Activated naive CD4-positive, alpha-beta T cell treated with anti-CD3 and anti-CD28 coated beads, Interleukin-2, amount 10 ng/mL, durations not matched to agents 7 days and 5 days (primary cell): ENCODE measurements at regions not wholly inside any gene's neighbourhood (a gene's known extent, or its start where the extent isn't known, plus 50 kb on each side); places are given as distances from the start of the nearest gene placed in this dataset.
"Not testable (repeated sequence)": the region's sequence is repeated elsewhere in the genome, so short reads cannot be mapped to it uniquely, and the experiment has no call there.

Source experiments
- CTCF ChIA-PET: fragments of 350-600 bp; sonication (Branson Sonifier 250); formaldehyde crosslinking; loops from one replicate; lab custom pipeline; 2021; ENCODE audit warnings: antibody characterized with exemption; lab: Charles Lee
- DNase-seq: peaks from one replicate; pipeline ENCODE4 v3.0.0-alpha.2; 2020
- H3K27ac Mint-ChIP-seq: one replicate; pipeline ENCODE4 v1.8.0; 2021; ENCODE audit warnings: mild to moderate bottlenecking, moderate library complexity, mixed read lengths
- H3K27me3 Mint-ChIP-seq: one replicate; pipeline ENCODE4 v1.8.0; 2021; ENCODE audit warnings: mild to moderate bottlenecking, mixed read lengths
- H3K36me3 Mint-ChIP-seq: one replicate; pipeline ENCODE4 v1.8.0; 2021; ENCODE audit warnings: mixed read lengths
- H3K4me1 Mint-ChIP-seq: one replicate; pipeline ENCODE4 v1.8.0; 2021; ENCODE audit warnings: mixed read lengths
- H3K4me3 Mint-ChIP-seq: one replicate; pipeline ENCODE4 v1.8.0; 2021; ENCODE audit warnings: mild to moderate bottlenecking, moderate library complexity, mixed read lengths
- H3K9me3 Mint-ChIP-seq: one replicate; pipeline ENCODE4 v1.8.0; 2021; ENCODE audit warnings: mixed read lengths

DNA sequence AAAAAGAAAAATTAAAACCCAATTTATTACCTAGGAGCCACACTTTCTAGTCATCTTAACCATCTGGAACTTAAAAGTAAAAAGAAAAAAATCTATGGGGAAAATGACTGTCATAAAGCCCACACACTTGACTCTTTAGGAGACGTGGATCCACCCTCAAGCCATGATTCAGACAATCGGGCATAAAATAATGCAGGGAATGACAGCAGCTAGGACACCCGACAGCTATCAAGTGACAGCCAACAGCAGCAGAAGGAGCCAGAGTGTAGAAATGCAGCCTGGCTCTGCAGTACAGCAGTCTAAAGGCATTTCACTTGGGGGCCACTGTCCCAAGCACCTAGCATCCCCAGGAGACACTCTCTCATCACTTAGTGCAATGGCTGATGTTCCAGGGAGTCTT lies 226.9 kb downstream of the CAAP1 start:
- CTCF ChIA-PET = no interaction called here
- Mint-ChIP-seq H3K27me3 (no peaks in the 10 kb centered on the region), H3K27ac (no peak overlapping the region), H3K36me3 (no peaks in the 10 kb centered on the region), H3K9me3 (peaks cover 2% of the 10 kb centered on the region), H3K4me3 (no peak overlapping the region), H3K4me1 (no peaks in the 10 kb centered on the region)
- no peak for DNase-seq

DNA sequence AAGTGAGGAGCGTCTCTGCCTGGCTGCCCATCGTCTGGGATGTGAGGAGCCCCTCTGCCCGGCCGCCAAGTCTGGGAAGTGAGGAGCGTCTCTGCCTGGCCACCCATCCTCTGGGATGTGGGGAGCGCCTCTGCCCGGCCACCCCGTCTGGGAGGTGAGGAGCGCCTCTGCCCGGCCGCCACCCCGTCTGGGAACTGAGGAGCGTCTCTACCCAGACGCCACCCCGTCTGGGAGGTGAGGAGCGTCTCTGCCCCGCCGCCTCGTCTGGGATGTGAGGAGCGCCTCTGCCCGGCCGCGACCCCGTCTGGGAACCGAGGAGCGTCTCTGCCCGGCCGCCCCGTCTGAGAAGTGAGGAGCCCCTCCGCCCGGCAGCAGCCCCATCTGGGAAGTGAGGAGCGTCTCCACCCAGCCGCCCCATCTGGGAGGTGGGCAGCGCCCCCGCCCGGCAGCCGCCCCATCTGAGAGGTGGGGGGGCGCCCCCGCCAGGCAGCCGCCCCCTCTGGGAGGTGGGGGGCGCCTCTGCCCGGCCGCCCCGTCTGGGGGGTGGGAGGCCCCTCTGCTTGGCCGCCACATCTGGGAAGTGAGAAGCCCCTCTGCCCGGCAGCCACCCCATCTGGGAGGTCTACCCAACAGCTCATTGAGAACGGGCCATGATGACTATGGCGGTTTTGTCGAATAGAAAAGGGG lies 228.4 kb downstream of the CAAP1 start:
- H3K4me3 Mint-ChIP-seq, H3K36me3 Mint-ChIP-seq, CTCF ChIA-PET, H3K4me1 Mint-ChIP-seq, DNase-seq, H3K27me3 Mint-ChIP-seq, H3K9me3 Mint-ChIP-seq, H3K27ac Mint-ChIP-seq: not testable (repeated sequence)

DNA sequence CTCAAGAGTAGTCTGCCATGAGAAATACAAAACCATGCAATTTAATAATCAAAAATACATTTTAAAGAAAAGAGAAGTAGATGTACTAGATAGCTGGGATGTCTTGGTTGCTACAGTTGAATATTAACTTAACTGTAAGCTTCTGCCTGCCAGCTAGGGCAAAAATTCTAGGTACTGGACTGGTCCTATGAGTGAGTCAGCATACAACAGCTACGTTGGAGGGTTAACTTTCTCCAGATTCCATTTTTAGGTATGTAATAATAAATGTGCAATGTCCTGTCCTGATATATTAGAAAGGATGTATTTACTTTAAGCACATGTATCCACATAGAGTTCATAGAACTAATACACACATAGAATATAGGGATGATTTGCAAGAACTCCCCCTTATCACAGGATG lies 230.1 kb downstream of the CAAP1 start:
- Mint-ChIP-seq H3K9me3 (peaks cover 2% of the 10 kb centered on the region), H3K27ac (no peak overlapping the region), H3K4me1 (no peaks in the 10 kb centered on the region), H3K4me3 (no peak overlapping the region), H3K27me3 (no peaks in the 10 kb centered on the region), H3K36me3 (no peaks in the 10 kb centered on the region)
- CTCF ChIA-PET = no interaction called here
- no peak for DNase-seq

DNA sequence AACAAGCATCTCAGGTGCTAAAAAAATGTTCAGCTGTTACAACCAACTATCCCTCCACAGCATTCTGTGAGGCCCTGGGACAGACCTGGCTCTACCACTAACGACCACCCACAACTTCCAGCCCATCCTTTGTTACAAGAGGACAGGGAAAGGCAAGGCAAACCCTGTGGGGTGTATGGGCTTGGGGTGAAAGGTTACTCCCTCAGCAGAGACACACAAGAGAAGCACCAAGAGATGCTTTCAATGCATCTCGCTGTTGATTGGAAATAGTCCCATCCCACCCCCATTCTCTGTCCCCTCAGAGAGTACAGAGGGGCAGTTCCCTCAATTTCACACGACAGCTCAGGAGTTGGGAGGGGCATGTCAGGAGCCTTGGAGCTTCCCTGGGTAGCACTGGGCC lies 234.1 kb downstream of the CAAP1 start:
- Mint-ChIP-seq H3K4me3 (no peak overlapping the region), H3K4me1 (no peaks in the 10 kb centered on the region), H3K9me3 (peaks cover 2% of the 10 kb centered on the region), H3K27me3 (no peaks in the 10 kb centered on the region), H3K36me3 (no peaks in the 10 kb centered on the region), H3K27ac (no peak overlapping the region)
- CTCF ChIA-PET = no interaction called here
- no peak for DNase-seq

DNA sequence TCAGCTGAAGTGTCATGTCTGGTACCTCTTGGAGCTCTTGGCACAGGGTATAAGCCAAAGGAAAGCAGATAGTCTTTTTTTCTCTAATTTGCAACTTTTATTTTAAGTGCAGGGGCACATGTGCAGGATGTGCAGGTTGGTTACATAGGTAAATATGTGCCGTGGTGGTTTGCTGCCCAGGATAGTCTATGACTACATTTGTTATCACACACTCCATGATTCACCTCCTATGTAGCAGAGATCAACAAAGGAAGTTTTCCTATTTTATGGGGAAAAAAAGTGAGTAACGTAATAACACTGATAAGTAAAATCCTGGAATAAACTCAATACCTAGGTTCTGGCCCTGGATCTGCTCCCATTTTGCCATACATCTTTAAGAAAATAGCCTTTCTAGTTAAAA lies 234.6 kb downstream of the CAAP1 start:
- Mint-ChIP-seq H3K27ac (no peak overlapping the region), H3K9me3 (peaks cover 2% of the 10 kb centered on the region), H3K36me3 (no peaks in the 10 kb centered on the region), H3K27me3 (no peaks in the 10 kb centered on the region), H3K4me3 (no peak overlapping the region), H3K4me1 (no peaks in the 10 kb centered on the region)
- no peak for DNase-seq
- CTCF ChIA-PET = no interaction called here

DNA sequence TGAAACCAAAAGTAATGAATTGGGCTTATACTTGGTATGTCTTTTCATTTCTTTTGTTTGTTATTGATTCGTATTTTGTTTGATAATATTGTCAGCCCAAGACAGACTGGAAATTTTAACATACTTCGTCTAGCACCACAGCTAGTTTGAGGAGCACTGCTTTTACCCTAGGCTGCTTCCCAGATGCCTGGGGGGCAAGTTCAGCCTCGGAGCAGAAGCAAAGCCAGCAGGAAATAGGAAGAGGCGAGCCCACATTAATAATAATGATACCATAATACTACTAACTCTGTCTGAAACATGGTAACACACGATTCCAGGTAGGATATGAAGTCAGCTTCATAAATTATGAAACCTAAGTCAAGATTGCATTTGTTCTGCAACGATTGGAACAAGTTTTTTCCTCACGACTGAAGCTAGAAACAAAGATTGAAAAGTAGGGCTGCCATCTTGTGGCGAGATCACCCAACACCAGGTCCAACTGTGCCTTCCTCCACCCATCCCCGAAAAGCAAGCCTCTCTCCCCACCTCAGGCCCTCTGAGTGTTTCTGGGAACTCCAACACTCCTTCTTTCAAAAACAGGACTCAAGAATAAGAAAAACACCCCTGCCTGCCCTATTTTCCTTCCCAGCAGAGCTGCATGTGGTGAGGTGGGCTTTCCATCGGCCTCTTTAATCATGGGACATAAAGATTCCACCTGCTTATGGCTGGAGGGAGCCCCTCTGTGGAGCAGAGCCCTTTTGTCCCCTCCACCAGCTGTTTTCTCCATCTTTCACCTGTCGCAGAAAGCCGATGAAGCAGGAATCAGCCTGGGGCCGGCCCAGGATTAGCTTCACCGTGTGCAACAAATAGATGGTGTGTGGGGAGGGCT lies 236.4 kb downstream of the CAAP1 start:
- CTCF ChIA-PET = no interaction called here

DNA sequence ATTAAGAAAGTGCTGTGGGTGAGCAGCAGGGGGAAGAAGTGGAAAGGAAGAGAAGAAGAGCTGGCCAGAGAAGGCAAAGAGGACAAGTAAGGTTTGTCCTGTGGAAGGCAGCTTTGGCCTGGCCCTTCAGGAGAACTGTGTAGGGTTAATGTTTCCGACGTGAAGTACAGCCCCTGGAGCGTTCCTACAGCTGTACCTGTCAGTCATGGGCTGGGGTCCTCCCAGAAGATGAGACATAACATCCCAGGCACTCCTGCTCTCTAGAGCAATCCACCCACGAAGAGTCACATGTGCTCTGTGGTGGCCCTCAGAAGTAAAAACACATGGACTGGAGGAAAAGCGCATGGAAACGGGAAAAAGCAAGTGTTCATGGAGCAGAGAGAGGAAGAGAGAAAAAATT lies 237.4 kb downstream of the CAAP1 start:
- Mint-ChIP-seq H3K4me1 (no peaks in the 10 kb centered on the region), H3K9me3 (no peaks in the 10 kb centered on the region), H3K36me3 (no peaks in the 10 kb centered on the region), H3K4me3 (no peak overlapping the region), H3K27ac (no peak overlapping the region), H3K27me3 (no peaks in the 10 kb centered on the region)
- DNase-seq = no peak
- CTCF ChIA-PET = no interaction called here

More for the DNA sequence above, 236.4 kb downstream of the CAAP1 start:
- Mint-ChIP-seq H3K9me3 (no peaks in the 10 kb centered on the region), H3K4me3 (no peak overlapping the region), H3K4me1 (no peaks in the 10 kb centered on the region), H3K27me3 (no peaks in the 10 kb centered on the region), H3K27ac (no peak overlapping the region), H3K36me3 (no peaks in the 10 kb centered on the region)
- DNase-seq = no peak

DNA sequence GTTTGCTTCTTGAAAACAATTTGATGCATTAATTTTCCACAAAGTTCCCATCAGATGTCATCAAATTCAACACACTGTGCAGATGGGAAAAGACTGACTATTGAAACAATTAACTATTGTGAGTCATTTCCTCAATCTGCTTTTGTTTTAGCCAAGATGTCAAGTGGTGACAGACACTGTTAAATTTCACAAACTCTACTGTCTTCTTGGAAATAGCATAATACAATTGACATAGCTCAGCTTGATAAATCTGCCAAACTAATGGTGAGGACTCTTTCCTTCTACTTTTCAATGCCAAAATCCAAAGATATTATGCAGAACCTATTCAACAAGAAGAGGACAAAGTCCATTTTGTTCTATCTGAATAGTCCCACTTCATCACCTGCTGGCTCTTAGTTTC lies 242.3 kb downstream of the CAAP1 start:
- no peak overlapping the region for H3K4me3 Mint-ChIP-seq
- no peak for DNase-seq
- H3K4me1 Mint-ChIP-seq = no peaks in the 10 kb centered on the region
- CTCF ChIA-PET = no interaction called here
- H3K27ac Mint-ChIP-seq = no peak overlapping the region
- no peaks in the 10 kb centered on the region for H3K27me3 Mint-ChIP-seq
- no peaks in the 10 kb centered on the region for H3K9me3 Mint-ChIP-seq
- H3K36me3 Mint-ChIP-seq = no peaks in the 10 kb centered on the region

DNA sequence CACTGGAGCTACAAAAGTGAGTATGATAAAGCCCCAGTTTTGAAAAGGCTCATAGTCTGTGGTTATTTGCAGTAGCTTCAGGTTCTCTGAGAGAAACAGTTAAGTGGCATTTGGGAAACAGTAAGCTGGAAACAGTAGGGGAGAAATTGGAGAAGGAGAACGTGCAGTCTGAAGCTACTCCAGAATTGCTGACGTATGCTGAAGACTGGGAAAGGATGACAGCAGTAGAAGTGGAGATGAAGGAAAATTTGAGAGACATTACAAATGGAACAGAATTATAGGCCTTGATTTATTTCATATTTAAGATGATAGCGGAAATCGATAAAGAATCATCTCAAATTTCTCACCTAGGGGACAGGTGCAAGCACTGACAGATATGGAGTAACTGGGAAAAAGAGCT lies 248.8 kb downstream of the CAAP1 start:
- Mint-ChIP-seq H3K4me1 (no peaks in the 10 kb centered on the region), H3K27ac (no peak overlapping the region), H3K27me3 (no peaks in the 10 kb centered on the region), H3K4me3 (no peak overlapping the region), H3K36me3 (no peaks in the 10 kb centered on the region), H3K9me3 (no peaks in the 10 kb centered on the region)
- CTCF ChIA-PET = no interaction called here
- no peak for DNase-seq

DNA sequence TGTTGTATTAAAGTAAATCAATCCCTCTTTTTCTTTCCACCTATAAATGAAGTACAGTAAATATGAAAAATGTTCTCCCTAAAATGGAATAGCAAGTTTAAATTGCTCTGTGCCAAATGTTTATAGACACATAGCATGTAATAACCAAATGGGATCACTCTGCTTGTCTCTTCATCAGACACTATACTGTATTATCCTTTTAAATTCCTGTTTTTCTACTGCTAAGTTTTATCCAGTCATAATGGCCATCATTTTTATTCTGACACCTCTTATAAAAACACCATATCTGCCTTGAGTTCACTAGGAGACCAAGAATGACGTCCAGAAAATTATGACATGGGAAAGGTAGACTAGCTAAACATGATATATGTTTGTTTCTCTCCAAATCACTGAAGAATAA lies 252.8 kb downstream of the CAAP1 start:
- CTCF ChIA-PET = no interaction called here
- no peaks in the 10 kb centered on the region for H3K4me1 Mint-ChIP-seq
- H3K36me3 Mint-ChIP-seq = no peaks in the 10 kb centered on the region
- H3K4me3 Mint-ChIP-seq = no peak overlapping the region
- H3K9me3 Mint-ChIP-seq = peaks cover 3% of the 10 kb centered on the region
- DNase-seq = no peak
- H3K27ac Mint-ChIP-seq = no peak overlapping the region
- no peaks in the 10 kb centered on the region for H3K27me3 Mint-ChIP-seq

DNA sequence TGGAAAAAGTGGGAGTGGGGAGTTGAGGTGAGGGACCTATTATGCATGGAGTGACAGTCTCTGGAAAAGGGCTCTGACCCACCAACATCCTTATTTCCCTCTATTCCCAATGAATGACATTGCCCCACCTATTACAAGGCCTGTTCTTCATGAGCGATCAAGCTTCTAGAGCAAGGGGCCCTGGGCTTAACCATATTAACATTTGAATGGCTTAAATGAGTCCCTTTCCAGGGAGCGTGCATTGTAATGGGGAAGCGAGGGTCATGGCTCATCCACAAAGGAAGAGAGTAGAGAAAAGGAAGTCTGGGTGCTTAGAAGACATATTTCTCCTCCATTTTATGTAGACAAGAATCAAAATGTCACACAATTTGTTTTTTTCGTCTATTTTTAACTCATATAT lies 255.5 kb downstream of the CAAP1 start:
- CTCF ChIA-PET = no interaction called here
- no peaks in the 10 kb centered on the region for H3K36me3 Mint-ChIP-seq
- no peaks in the 10 kb centered on the region for H3K27me3 Mint-ChIP-seq
- DNase-seq = no peak
- peaks cover 3% of the 10 kb centered on the region for H3K9me3 Mint-ChIP-seq
- no peaks in the 10 kb centered on the region for H3K4me1 Mint-ChIP-seq
- H3K4me3 Mint-ChIP-seq = no peak overlapping the region
- no peak overlapping the region for H3K27ac Mint-ChIP-seq

DNA sequence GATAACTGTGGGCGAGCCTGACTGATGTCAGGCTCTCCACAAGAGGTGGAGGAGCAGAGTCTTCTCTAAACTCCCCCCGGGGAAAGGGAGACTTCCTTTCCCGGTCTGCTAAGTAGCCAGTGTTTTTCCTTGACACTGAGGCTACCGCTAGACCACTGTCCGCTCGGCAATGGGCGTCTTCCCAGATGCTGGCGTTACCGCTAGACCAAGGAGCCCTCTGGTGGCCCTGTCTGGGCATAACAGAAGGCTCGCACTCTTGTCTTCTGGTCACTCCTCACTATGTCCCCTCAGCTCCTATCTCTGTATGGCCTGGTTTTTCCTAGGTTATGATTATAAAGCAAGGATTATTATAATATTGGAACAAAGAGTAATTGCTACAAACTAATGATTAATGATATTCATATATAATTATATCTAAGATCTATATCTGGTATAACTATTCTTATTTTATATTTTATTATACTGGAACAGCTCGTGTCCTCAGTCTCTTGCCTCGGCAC lies 278.7 kb downstream of the CAAP1 start:
- H3K27ac Mint-ChIP-seq, H3K4me3 Mint-ChIP-seq, H3K27me3 Mint-ChIP-seq, H3K36me3 Mint-ChIP-seq, H3K9me3 Mint-ChIP-seq, CTCF ChIA-PET, DNase-seq, H3K4me1 Mint-ChIP-seq: not testable (repeated sequence)

DNA sequence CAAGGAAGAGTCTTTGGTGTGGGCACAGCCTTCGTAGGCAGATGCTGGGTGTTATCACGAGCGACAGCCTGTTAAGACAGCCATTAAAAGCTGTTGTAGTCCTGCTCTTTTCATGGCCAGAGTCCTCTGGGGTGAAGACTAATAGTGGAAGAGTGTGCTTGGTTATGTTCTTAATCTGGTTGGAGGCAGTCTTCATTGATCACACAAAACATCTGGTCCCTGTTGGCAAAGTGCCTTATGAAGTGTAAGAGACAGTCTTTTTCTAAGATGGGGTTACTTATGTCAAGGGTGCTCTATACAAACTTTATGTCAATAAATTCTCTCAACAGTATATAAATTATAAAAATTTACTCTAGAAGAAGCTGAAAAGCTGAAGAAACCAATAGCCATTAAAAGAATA lies 280.4 kb downstream of the CAAP1 start:
- CTCF ChIA-PET = no interaction called here
- Mint-ChIP-seq H3K36me3 (no peaks in the 10 kb centered on the region), H3K27ac (peak overlapping the region; percentile 8), H3K27me3 (no peaks in the 10 kb centered on the region), H3K4me3 (no peak overlapping the region), H3K4me1 (no peaks in the 10 kb centered on the region), H3K9me3 (no peaks in the 10 kb centered on the region)
- DNase-seq = no peak

DNA sequence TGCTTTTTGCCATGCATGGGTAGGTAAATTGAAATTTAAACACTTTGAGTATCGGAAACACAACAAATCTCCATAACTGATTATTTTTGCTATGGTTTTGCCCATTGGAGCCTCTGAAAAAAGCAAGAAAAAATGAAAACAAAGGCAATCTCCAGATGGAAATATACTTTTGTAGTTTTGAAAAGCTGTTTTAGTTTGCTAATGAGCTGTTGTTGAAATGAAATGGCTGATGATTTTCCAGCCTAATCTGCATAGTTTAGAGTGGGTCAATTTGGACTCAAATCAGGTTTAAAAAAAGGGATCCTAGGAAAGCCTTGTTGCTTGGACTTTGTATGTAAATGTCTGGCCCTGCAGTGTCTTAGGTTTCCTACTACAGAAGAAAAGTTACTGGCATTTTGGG lies 285.8 kb downstream of the CAAP1 start:
- Mint-ChIP-seq H3K9me3 (no peaks in the 10 kb centered on the region), H3K4me1 (no peaks in the 10 kb centered on the region), H3K27me3 (no peaks in the 10 kb centered on the region), H3K27ac (no peak overlapping the region), H3K36me3 (no peaks in the 10 kb centered on the region), H3K4me3 (no peak overlapping the region)
- DNase-seq = no peak
- CTCF ChIA-PET = no interaction called here

DNA sequence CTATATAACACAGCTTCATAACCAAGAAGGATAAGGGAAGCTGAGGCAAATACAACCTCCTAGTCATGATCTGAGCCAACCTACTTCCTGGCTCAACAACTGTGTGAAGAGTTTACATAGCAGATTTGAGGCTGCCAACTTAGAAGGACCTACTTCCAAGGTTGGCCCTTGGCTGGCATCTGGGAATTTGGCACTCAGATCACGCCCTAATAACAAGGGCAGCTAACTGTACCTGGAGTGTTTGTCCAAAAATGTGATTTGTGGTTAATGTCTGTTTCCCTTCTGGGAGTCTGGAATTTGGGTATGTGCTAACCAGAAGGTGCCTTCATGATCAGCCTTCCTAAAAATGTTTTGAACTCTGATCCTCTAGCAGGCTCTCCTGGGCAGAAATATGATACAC lies 287.2 kb downstream of the CAAP1 start:
- Mint-ChIP-seq H3K27me3 (no peaks in the 10 kb centered on the region), H3K9me3 (peaks cover 2% of the 10 kb centered on the region), H3K4me1 (no peaks in the 10 kb centered on the region), H3K27ac (no peak overlapping the region), H3K4me3 (no peak overlapping the region), H3K36me3 (no peaks in the 10 kb centered on the region)
- DNase-seq = no peak
- CTCF ChIA-PET = no interaction called here
